Dedifferentiated amniotic fluid mesenchymal stem cell (primary cell): ENCODE measurements at regions not wholly inside any gene's neighbourhood (a gene's known extent, or its start where the extent isn't known, plus 50 kb on each side); places are given as distances from the start of the nearest gene placed in this dataset.
"Not testable (repeated sequence)": the region's sequence is repeated elsewhere in the genome, so short reads cannot be mapped to it uniquely, and the experiment has no call there.

Experiments used
- DNase-seq: peaks from one replicate; pipeline ENCODE4 v3.0.0-alpha.2; 2016; ENCODE audit errors: extremely low spot score

- no peak for DNase-seq
Observed at GRCh38 chr4:28479666-28480065, 1619.0 kb downstream of the STIM2 start.

GRCh38 chr4:28481565-28481964 is 1620.9 kb downstream of the STIM2 start:
- no peak for DNase-seq

- no peak for DNase-seq
Observed at GRCh38 chr4:28482580-28483270, 1622.1 kb downstream of the STIM2 start.

DNA sequence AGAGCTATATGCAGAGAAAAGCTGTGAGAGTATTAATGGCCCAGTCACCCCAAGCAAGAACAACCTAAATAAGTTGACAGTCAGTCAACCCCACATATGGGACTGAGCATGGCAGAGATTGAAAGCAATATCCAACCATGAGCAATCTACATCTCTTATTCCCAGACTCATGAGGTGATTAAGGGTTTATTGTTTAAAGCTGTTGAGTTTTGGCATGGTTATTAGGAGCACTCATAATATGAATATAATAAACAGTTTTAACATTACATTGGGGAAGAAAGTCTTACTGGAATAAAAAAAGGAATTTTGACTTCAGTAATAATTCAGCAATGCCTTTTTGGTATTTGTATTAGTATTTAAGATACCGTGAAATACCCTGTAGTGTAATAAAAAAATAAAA is 1627.4 kb downstream of the STIM2 start:
- DNase-seq: no peak

DNA sequence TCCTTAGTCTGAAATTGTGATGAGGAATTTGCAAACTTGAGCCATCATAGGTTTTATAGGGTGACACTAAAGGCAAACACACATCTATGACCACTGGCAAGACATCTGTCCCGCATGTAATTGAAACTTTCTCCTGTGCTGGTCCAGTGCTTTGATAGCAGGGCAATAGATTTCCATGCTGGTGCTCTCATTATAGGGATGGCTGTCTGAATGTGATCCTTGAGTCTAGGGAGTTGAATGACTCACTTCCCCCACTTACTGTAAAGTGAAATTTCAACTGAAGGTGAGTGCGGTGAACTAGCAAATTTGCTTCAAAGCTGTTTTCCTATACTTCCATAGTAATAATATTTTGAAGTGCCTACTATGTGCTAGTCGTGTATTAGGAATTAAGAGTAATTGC is 1630.0 kb downstream of the STIM2 start:
- DNase-seq: no peak

- no peak for DNase-seq
Observed at GRCh38 chr4:28505064-28505463, 1644.4 kb downstream of the STIM2 start.

- DNase-seq: no peak
Observed at GRCh38 chr4:28508636-28509035, 1648.0 kb downstream of the STIM2 start.

GRCh38 chr4:28514766-28515165 is 1654.1 kb downstream of the STIM2 start:
- DNase-seq: not testable (repeated sequence)

GRCh38 chr4:28518561-28519165 is 1658.0 kb downstream of the STIM2 start:
- no peak for DNase-seq

- DNase-seq: no peak
Observed at GRCh38 chr4:28523681-28524190, 1663.1 kb downstream of the STIM2 start.

DNA sequence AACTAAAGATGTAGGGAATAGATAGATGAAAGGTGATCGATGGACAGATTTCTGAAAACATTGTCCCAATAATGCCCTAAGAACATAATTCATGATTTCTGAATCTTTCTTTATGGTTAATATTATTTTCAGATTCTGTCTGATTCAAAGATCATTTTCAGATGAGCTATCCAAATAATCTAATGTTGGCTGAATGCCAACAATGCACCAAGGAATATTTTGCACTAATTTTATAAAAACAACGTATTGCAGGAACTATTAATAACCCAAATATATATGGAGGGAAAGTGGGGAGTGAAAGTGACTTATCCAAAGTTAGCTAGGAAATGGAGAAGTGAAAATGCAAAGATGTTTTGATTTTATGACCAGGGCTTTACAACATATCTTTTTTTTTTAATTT is 1675.5 kb downstream of the STIM2 start:
- no peak for DNase-seq

GRCh38 chr4:28545986-28546385 is 1685.3 kb downstream of the STIM2 start:
- no peak for DNase-seq

GRCh38 chr4:28548136-28548535 is 1687.5 kb downstream of the STIM2 start:
- DNase-seq: no peak

DNA sequence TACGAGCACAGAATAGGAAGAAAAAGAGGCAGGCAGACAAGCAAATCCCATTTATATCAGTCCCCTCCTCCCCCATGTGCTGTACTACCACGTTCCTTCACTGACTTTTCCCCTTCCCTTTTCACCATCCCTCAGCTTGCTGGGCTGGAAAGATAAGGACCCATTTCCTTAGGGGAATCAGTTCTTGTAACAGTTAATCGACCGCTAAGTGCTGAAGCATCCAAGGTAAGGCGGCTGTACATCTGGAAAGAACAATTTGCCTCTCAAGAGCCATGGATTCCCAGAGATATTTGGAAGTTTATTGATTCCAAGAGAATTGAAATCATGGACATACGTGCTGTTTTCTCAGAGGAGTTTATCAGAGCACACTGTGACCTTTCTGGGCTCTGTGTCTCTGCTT is 1688.0 kb downstream of the STIM2 start:
- no peak for DNase-seq

GRCh38 chr4:28555866-28556265 is 1695.2 kb downstream of the STIM2 start:
- no peak for DNase-seq

GRCh38 chr4:28557755-28558154 is 1697.1 kb downstream of the STIM2 start:
- DNase-seq: no peak

GRCh38 chr4:28558895-28559294 is 1698.3 kb downstream of the STIM2 start:
- DNase-seq: no peak

- no peak for DNase-seq
Observed at GRCh38 chr4:28562913-28563312, 1702.3 kb downstream of the STIM2 start.

GRCh38 chr4:28565396-28565795 is 1704.8 kb downstream of the STIM2 start:
- peak; percentile 14 for DNase-seq

DNA sequence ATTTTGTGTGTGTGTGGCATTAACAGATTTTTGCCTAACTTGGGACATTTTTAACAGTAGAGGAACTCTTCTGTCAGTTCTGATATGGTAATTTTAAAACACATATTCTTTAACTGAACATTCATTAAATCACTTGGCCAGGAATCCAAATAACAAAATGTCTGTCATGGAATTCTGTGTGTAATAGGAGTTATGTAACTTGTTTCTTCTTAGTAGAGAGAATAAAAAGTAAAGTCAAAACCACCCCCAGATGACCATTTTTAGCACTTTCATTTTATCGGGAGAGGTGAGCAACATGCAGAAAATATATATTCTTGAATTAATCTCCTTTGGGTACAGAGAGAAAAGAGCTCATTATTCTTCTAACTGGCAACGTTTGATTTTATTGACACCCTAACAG is 1740.3 kb downstream of the STIM2 start:
- DNase-seq: no peak

GRCh38 chr4:28621591-28621990 is 1761.0 kb downstream of the STIM2 start:
- DNase-seq: no peak

DNA sequence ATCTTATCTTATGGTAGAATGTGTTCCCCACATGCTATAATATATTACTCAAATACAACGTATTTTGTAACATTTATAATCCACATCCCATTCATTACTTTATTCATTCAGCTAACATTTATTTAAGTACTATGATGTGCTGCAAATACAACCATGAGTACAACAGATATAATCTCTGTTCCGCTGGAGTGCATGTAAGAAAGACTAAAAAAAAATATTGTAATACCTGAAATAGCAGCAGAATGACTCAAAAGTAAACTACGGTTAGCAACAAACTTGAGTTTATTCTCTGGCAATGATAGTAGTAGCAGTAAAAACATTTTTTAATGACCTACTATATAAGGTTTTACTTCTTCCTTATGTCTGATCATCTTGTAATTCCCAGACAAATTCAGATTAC is 1776.3 kb downstream of the STIM2 start:
- no peak for DNase-seq

DNA sequence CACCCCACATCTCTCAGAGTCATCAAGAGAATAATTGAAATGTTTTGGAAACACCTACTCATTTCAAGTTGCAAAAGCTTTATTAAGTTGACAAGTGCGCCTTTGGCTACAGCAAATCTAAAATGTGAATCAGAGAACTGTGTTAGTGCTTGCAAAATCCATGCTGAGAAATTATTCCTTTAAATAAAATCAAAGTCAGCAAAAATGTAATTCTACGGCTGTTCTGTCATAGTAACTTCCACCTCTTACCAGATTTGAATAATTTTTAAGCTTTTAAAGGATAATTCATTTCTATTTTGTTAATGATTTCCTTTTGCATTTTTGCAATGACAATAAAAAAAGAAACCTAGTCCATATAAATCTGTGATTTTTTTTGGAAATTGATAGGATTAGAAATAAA is 1779.1 kb downstream of the STIM2 start:
- no peak for DNase-seq

GRCh38 chr4:28654618-28655017 is 1794.0 kb downstream of the STIM2 start:
- no peak for DNase-seq
